Loucy (cell line): ENCODE measurements at regions not wholly inside any gene's neighbourhood (a gene's known extent, or its start where the extent isn't known, plus 50 kb on each side); places are given as distances from the start of the nearest gene placed in this dataset.

Experiments used
- H2AFZ ChIP-seq: fragments of 200-600 bp; sonication (generic); 2 replicates; pipeline ENCODE4 v1.6.0; 2016; ENCODE audit warnings: antibody characterized with exemption, mild to moderate bottlenecking, low read length, moderate library complexity
- H3F3A ChIP-seq: fragments of 200-600 bp; 2 replicates; pipeline ENCODE4 v1.6.0; 2016; ENCODE audit warnings: antibody characterized with exemption, low read depth, mild to moderate bottlenecking
- H3K27me3 ChIP-seq: fragments of 200-600 bp; sonication (generic); 2 replicates; pipeline ENCODE4 v1.6.1; 2014; ENCODE audit warnings: low read length, mild to moderate bottlenecking; ENCODE audit not compliant: insufficient read depth, poor library complexity, severe bottlenecking
- H3K36me3 ChIP-seq: fragments of 200-600 bp; sonication (generic); 2 replicates; pipeline ENCODE4 v1.6.1; 2016; ENCODE audit warnings: low read length; ENCODE audit not compliant: insufficient read depth
- H3K4me1 ChIP-seq: fragments of 200-600 bp; sonication (generic); 2 replicates; pipeline ENCODE4 v1.5.1; 2014; ENCODE audit warnings: low read length, mild to moderate bottlenecking; ENCODE audit not compliant: insufficient read depth, poor library complexity, severe bottlenecking
- H3K4me2 ChIP-seq: fragments of 200-600 bp; sonication (generic); 2 replicates; pipeline ENCODE4 v1.6.0; 2014; ENCODE audit warnings: antibody characterized with exemption, low read length, low read depth, mild to moderate bottlenecking; ENCODE audit not compliant: poor library complexity, severe bottlenecking
- H3K4me3 ChIP-seq: fragments of 200-600 bp; sonication (generic); 2 replicates; pipeline ENCODE4 v1.5.1; 2014; ENCODE audit warnings: low read length, mild to moderate bottlenecking, mixed read lengths; ENCODE audit not compliant: poor library complexity, severe bottlenecking
- H3K79me2 ChIP-seq: fragments of 200-600 bp; sonication (generic); 2 replicates; pipeline ENCODE4 v1.6.1; 2014; ENCODE audit warnings: low read length; ENCODE audit not compliant: insufficient read depth
- H3K9ac ChIP-seq: fragments of 200-600 bp; sonication (generic); 2 replicates; pipeline ENCODE4 v1.6.0; 2014; ENCODE audit warnings: mild to moderate bottlenecking, low read depth, low read length, moderate library complexity; ENCODE audit not compliant: poor library complexity, severe bottlenecking
- H3K9me2 ChIP-seq: fragments of 200-600 bp; sonication (generic); replicated peaks from 2 replicates; pipeline ENCODE4 v1.6.1; 2016; ENCODE audit warnings: low read depth, low read length, mixed read lengths
- H3K9me3 ChIP-seq: fragments of 200-600 bp; sonication (generic); 2 replicates; pipeline ENCODE4 v1.6.1; 2014; ENCODE audit warnings: mild to moderate bottlenecking, antibody characterized with exemption, low read length, low read depth; ENCODE audit not compliant: insufficient read depth
- H4K20me1 ChIP-seq: fragments of 200-600 bp; sonication (generic); 2 replicates; pipeline ENCODE4 v1.6.0; 2014; ENCODE audit warnings: antibody characterized with exemption, low read length, mild to moderate bottlenecking; ENCODE audit not compliant: insufficient read depth, poor library complexity, severe bottlenecking
- EZH2phosphoT487 ChIP-seq: fragments of 200-600 bp; IDR thresholded peaks from 2 replicates; pipeline ENCODE4 v1.6.1; 2018; ENCODE audit warnings: antibody characterized with exemption, mild to moderate bottlenecking, moderate library complexity, borderline replicate concordance
- TF ChIP-seq, protein P1 (sequence below): fragments of 200-600 bp; sonication (generic); conservative IDR thresholded peaks from 2 replicates; pipeline ENCODE4 v1.5.1; 2014; ENCODE audit warnings: mild to moderate bottlenecking, antibody characterized with exemption, low read length

DNA sequence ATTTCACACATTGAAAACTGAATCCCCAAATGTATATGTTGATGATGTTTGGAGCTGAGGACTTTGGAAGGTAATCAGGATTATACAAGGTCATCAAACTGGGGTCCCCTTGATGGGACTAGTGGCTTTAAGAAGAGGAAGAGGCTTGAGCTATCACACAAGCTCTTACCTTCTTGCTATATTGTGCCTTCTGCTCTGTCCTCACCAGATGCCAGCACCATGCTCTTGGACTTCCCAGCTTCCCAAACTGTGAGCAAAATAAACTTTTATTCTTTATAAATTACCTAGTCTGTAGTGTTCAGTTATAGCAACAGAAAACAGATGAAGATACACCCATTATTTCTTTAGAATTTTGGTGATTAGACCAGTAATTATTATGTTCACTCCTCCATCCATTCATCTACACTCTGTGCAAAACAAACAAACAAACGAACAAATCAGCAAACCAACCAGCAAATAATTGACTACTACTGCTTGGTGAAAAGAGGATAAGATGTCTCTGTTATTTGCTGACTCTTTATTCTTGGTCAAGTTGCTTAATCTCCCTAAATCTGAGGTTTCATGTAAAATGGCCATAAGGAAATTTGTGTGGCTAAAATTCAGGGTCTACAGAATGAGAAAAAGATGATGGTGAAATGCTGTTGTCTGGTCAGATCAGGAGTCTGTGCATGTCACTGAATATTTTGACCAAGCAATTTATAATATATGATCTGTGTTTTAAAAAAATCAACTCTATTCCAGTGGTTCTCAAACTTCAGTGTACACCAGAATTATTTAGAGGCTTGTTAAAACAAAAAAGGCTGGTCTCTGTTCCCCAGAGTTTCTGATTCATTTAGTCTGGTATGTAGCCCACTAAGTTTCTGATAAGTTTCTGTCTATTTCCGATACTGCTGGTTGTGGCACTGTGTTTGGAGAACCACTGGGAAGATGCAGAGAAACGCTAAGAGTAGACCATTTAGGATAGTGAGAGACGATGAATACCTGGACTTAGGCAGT is 854.1 kb downstream of the MAT2B start:
- no peak overlapping the region for H3K4me3 ChIP-seq
- no peaks in the 10 kb centered on the region for H3K4me1 ChIP-seq
- no peaks in the 10 kb centered on the region for H3K9me2 ChIP-seq
- no peaks in the 10 kb centered on the region for H3K79me2 ChIP-seq
- H4K20me1 ChIP-seq: no peaks in the 10 kb centered on the region
- H3K9ac ChIP-seq: no peak overlapping the region
- no peak overlapping the region for H2AFZ ChIP-seq
- no peaks in the 10 kb centered on the region for H3K9me3 ChIP-seq
- no peaks in the 10 kb centered on the region for H3F3A ChIP-seq
- no peaks in the 10 kb centered on the region for H3K27me3 ChIP-seq
- no peak overlapping the region for H3K4me2 ChIP-seq
- no peak for TF ChIP-seq EZH2phosphoT487
- TF ChIP-seq, protein P1, sequence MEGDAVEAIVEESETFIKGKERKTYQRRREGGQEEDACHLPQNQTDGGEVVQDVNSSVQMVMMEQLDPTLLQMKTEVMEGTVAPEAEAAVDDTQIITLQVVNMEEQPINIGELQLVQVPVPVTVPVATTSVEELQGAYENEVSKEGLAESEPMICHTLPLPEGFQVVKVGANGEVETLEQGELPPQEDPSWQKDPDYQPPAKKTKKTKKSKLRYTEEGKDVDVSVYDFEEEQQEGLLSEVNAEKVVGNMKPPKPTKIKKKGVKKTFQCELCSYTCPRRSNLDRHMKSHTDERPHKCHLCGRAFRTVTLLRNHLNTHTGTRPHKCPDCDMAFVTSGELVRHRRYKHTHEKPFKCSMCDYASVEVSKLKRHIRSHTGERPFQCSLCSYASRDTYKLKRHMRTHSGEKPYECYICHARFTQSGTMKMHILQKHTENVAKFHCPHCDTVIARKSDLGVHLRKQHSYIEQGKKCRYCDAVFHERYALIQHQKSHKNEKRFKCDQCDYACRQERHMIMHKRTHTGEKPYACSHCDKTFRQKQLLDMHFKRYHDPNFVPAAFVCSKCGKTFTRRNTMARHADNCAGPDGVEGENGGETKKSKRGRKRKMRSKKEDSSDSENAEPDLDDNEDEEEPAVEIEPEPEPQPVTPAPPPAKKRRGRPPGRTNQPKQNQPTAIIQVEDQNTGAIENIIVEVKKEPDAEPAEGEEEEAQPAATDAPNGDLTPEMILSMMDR: no peak
- no peaks in the 10 kb centered on the region for H3K36me3 ChIP-seq

DNA sequence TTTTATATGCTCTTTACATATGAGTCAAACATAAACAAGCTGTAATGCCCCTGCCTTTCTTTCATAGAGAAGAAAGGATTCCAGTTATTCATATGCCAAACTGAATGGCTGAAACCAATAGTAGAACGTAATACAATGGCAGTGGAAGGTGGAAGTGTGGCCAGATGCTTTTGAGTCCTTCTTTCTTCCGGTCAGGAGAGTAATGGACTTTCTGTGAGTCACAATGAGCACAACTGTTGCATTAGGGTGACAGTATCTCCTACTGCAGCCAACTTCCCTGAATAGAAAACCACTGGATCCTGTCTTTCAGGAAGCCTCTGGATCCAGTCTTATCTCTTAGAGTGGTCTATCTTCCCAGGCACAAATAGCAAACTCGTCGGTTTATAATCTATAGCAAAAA is 855.2 kb downstream of the MAT2B start:
- no peak overlapping the region for H3K9ac ChIP-seq
- H4K20me1 ChIP-seq: no peaks in the 10 kb centered on the region
- TF ChIP-seq, protein P1: no peak
- TF ChIP-seq EZH2phosphoT487: no peak
- H2AFZ ChIP-seq: no peak overlapping the region
- H3K79me2 ChIP-seq: no peaks in the 10 kb centered on the region
- no peaks in the 10 kb centered on the region for H3K36me3 ChIP-seq
- no peak overlapping the region for H3K4me3 ChIP-seq
- H3K9me2 ChIP-seq: no peaks in the 10 kb centered on the region
- no peak overlapping the region for H3K4me2 ChIP-seq
- H3K27me3 ChIP-seq: no peaks in the 10 kb centered on the region
- no peaks in the 10 kb centered on the region for H3F3A ChIP-seq
- H3K4me1 ChIP-seq: no peaks in the 10 kb centered on the region
- no peaks in the 10 kb centered on the region for H3K9me3 ChIP-seq

DNA sequence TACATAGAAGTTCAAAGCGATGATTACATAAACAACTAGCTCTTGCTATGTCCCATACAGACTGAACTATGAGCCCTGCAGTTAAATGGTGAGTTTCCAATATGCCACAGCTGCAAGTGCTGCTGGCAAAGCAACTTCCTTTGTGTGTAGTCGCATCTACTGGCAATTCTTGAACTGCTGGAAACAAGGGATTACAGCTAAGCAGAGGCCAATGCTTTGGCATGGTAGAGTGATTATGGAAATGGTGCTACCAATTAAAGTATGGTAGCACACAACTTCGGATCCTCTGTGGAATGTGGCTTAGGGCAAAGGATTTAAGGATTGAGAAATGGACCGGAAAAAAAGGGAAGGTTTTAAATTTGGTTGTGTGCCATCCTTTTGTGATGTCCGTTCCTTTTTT is 856.6 kb downstream of the MAT2B start:
- Histone ChIP-seq H3K9me2 (no peaks in the 10 kb centered on the region), H2AFZ (no peak overlapping the region), H3F3A (no peaks in the 10 kb centered on the region), H3K4me3 (no peak overlapping the region), H3K9ac (no peak overlapping the region), H3K4me1 (no peaks in the 10 kb centered on the region), H4K20me1 (no peaks in the 10 kb centered on the region), H3K79me2 (no peaks in the 10 kb centered on the region), H3K27me3 (no peaks in the 10 kb centered on the region), H3K9me3 (no peaks in the 10 kb centered on the region), H3K36me3 (no peaks in the 10 kb centered on the region), H3K4me2 (no peak overlapping the region)
- TF ChIP-seq EZH2phosphoT487: no peak
- TF ChIP-seq, protein P1: no peak
